Dendritic cell treated with granulocyte-macrophage colony-stimulating factor and Interleukin-4, amounts not matched to agents 40 ng/mL and 50 ng/mL, for 4 days (primary cell): ENCODE measurements at regions not wholly inside any gene's neighbourhood (a gene's known extent, or its start where the extent isn't known, plus 50 kb on each side); places are given as distances from the start of the nearest gene placed in this dataset.

Experiments used
- H3K27ac Mint-ChIP-seq: one replicate; pipeline ENCODE4 v1.8.0; 2022; ENCODE audit warnings: mild to moderate bottlenecking, mixed read lengths
- H3K27me3 Mint-ChIP-seq: one replicate; pipeline ENCODE4 v1.8.0; 2022; ENCODE audit warnings: mild to moderate bottlenecking, mixed read lengths
- H3K36me3 Mint-ChIP-seq: one replicate; pipeline ENCODE4 v1.8.0; 2022; ENCODE audit warnings: low read depth, mixed read lengths
- H3K4me1 Mint-ChIP-seq: one replicate; pipeline ENCODE4 v1.8.0; 2022; ENCODE audit warnings: low read depth, mixed read lengths
- H3K4me3 Mint-ChIP-seq: one replicate; pipeline ENCODE4 v1.8.0; 2022; ENCODE audit warnings: mild to moderate bottlenecking, moderate library complexity, mixed read lengths
- H3K9me3 Mint-ChIP-seq: one replicate; pipeline ENCODE4 v1.8.0; 2022; ENCODE audit warnings: mixed read lengths
- intact Hi-C: fragments of 100-400 bp; cut with micrococcal nuclease; formaldehyde crosslinking; loops from one replicate; pipeline ENCODE4 v1.15.0; 2022

GRCh38 chr12:127565241-127565640, 701.7 kb upstream of the TMEM132C start:
- intact Hi-C loops: no loop called here
- H3K4me1 Mint-ChIP-seq: no peaks in the 10 kb centered on the region
- no peak overlapping the region for H3K4me3 Mint-ChIP-seq
- H3K27me3 Mint-ChIP-seq: no peaks in the 10 kb centered on the region
- no peak overlapping the region for H3K27ac Mint-ChIP-seq
- H3K9me3 Mint-ChIP-seq: peaks cover 44% of the 10 kb centered on the region
- H3K36me3 Mint-ChIP-seq: no peaks in the 10 kb centered on the region

GRCh38 chr12:127567531-127567930, 699.4 kb upstream of the TMEM132C start:
- Mint-ChIP-seq H3K27me3 (no peaks in the 10 kb centered on the region), H3K4me3 (no peak overlapping the region), H3K27ac (no peak overlapping the region), H3K36me3 (no peaks in the 10 kb centered on the region), H3K4me1 (no peaks in the 10 kb centered on the region), H3K9me3 (peaks cover 49% of the 10 kb centered on the region)
- intact Hi-C loops: no loop called here

- no peak overlapping the region for H3K4me3 Mint-ChIP-seq
- no peaks in the 10 kb centered on the region for H3K4me1 Mint-ChIP-seq
- no peaks in the 10 kb centered on the region for H3K27me3 Mint-ChIP-seq
- no peak overlapping the region for H3K27ac Mint-ChIP-seq
- intact Hi-C loops: no loop called here
- H3K36me3 Mint-ChIP-seq: no peaks in the 10 kb centered on the region
- H3K9me3 Mint-ChIP-seq: peaks cover 30% of the 10 kb centered on the region
Measured at GRCh38 chr12:127570387-127570786, 696.6 kb upstream of the TMEM132C start.

- intact Hi-C loops: no loop called here
- Mint-ChIP-seq H3K9me3 (peaks cover 30% of the 10 kb centered on the region), H3K4me3 (no peak overlapping the region), H3K4me1 (no peaks in the 10 kb centered on the region), H3K27me3 (no peaks in the 10 kb centered on the region), H3K27ac (no peak overlapping the region), H3K36me3 (no peaks in the 10 kb centered on the region)
Measured at GRCh38 chr12:127570793-127571360, 696.1 kb upstream of the TMEM132C start.

GRCh38 chr12:127571578-127571977, 695.4 kb upstream of the TMEM132C start:
- no peak overlapping the region for H3K4me3 Mint-ChIP-seq
- intact Hi-C loops: no loop called here
- H3K4me1 Mint-ChIP-seq: no peaks in the 10 kb centered on the region
- H3K9me3 Mint-ChIP-seq: peaks cover 30% of the 10 kb centered on the region
- H3K27ac Mint-ChIP-seq: no peak overlapping the region
- H3K27me3 Mint-ChIP-seq: no peaks in the 10 kb centered on the region
- H3K36me3 Mint-ChIP-seq: no peaks in the 10 kb centered on the region

- intact Hi-C loops: no loop called here
- no peaks in the 10 kb centered on the region for H3K27me3 Mint-ChIP-seq
- no peak overlapping the region for H3K4me3 Mint-ChIP-seq
- H3K9me3 Mint-ChIP-seq: no peaks in the 10 kb centered on the region
- no peaks in the 10 kb centered on the region for H3K4me1 Mint-ChIP-seq
- H3K27ac Mint-ChIP-seq: no peak overlapping the region
- no peaks in the 10 kb centered on the region for H3K36me3 Mint-ChIP-seq
Measured at GRCh38 chr12:127579446-127579845, 687.5 kb upstream of the TMEM132C start.

GRCh38 chr12:127582074-127582473, 684.9 kb upstream of the TMEM132C start:
- intact Hi-C loops: no loop called here
- no peaks in the 10 kb centered on the region for H3K4me1 Mint-ChIP-seq

GRCh38 chr12:127583041-127583440, 683.9 kb upstream of the TMEM132C start:
- no peak overlapping the region for H3K4me3 Mint-ChIP-seq
- no peaks in the 10 kb centered on the region for H3K9me3 Mint-ChIP-seq
- intact Hi-C loops: no loop called here
- H3K36me3 Mint-ChIP-seq: no peaks in the 10 kb centered on the region
- no peak overlapping the region for H3K27ac Mint-ChIP-seq
- no peaks in the 10 kb centered on the region for H3K4me1 Mint-ChIP-seq
- no peaks in the 10 kb centered on the region for H3K27me3 Mint-ChIP-seq

More at GRCh38 chr12:127582074-127582473, 684.9 kb upstream of the TMEM132C start:
- H3K9me3 Mint-ChIP-seq: no peaks in the 10 kb centered on the region
- no peak overlapping the region for H3K4me3 Mint-ChIP-seq
- no peak overlapping the region for H3K27ac Mint-ChIP-seq
- H3K36me3 Mint-ChIP-seq: no peaks in the 10 kb centered on the region
- no peaks in the 10 kb centered on the region for H3K27me3 Mint-ChIP-seq

GRCh38 chr12:127588249-127588648, 678.7 kb upstream of the TMEM132C start:
- no peaks in the 10 kb centered on the region for H3K36me3 Mint-ChIP-seq
- no peak overlapping the region for H3K4me3 Mint-ChIP-seq
- no peak overlapping the region for H3K27ac Mint-ChIP-seq
- H3K4me1 Mint-ChIP-seq: no peaks in the 10 kb centered on the region
- intact Hi-C loops: no loop called here
- no peaks in the 10 kb centered on the region for H3K27me3 Mint-ChIP-seq
- H3K9me3 Mint-ChIP-seq: no peaks in the 10 kb centered on the region

GRCh38 chr12:127589541-127589940, 677.4 kb upstream of the TMEM132C start:
- no peaks in the 10 kb centered on the region for H3K27me3 Mint-ChIP-seq
- H3K36me3 Mint-ChIP-seq: no peaks in the 10 kb centered on the region
- no peaks in the 10 kb centered on the region for H3K9me3 Mint-ChIP-seq
- H3K4me3 Mint-ChIP-seq: no peak overlapping the region
- no peaks in the 10 kb centered on the region for H3K4me1 Mint-ChIP-seq
- no peak overlapping the region for H3K27ac Mint-ChIP-seq
- intact Hi-C loops: no loop called here

GRCh38 chr12:127590868-127591267, 676.1 kb upstream of the TMEM132C start:
- Mint-ChIP-seq H3K27me3 (no peaks in the 10 kb centered on the region), H3K9me3 (no peaks in the 10 kb centered on the region), H3K27ac (no peak overlapping the region), H3K4me3 (no peak overlapping the region), H3K4me1 (no peaks in the 10 kb centered on the region), H3K36me3 (no peaks in the 10 kb centered on the region)
- intact Hi-C loops: no loop called here

GRCh38 chr12:127592245-127592644, 674.7 kb upstream of the TMEM132C start:
- Mint-ChIP-seq H3K36me3 (no peaks in the 10 kb centered on the region), H3K9me3 (no peaks in the 10 kb centered on the region), H3K27me3 (no peaks in the 10 kb centered on the region), H3K27ac (no peak overlapping the region), H3K4me1 (no peaks in the 10 kb centered on the region), H3K4me3 (no peak overlapping the region)
- intact Hi-C loops: no loop called here

- no peak overlapping the region for H3K27ac Mint-ChIP-seq
- H3K4me1 Mint-ChIP-seq: no peaks in the 10 kb centered on the region
Measured at GRCh38 chr12:127594351-127594970, 672.5 kb upstream of the TMEM132C start.

GRCh38 chr12:127595506-127595905, 671.5 kb upstream of the TMEM132C start:
- no peaks in the 10 kb centered on the region for H3K27me3 Mint-ChIP-seq
- H3K9me3 Mint-ChIP-seq: no peaks in the 10 kb centered on the region
- no peak overlapping the region for H3K4me3 Mint-ChIP-seq
- no peaks in the 10 kb centered on the region for H3K36me3 Mint-ChIP-seq
- no peak overlapping the region for H3K27ac Mint-ChIP-seq
- intact Hi-C loops: no loop called here
- H3K4me1 Mint-ChIP-seq: no peaks in the 10 kb centered on the region

More at GRCh38 chr12:127594351-127594970, 672.5 kb upstream of the TMEM132C start:
- no peak overlapping the region for H3K4me3 Mint-ChIP-seq
- no peaks in the 10 kb centered on the region for H3K9me3 Mint-ChIP-seq
- no peaks in the 10 kb centered on the region for H3K27me3 Mint-ChIP-seq
- intact Hi-C loops: no loop called here
- H3K36me3 Mint-ChIP-seq: no peaks in the 10 kb centered on the region

- H3K36me3 Mint-ChIP-seq: no peaks in the 10 kb centered on the region
- H3K4me1 Mint-ChIP-seq: no peaks in the 10 kb centered on the region
- H3K4me3 Mint-ChIP-seq: no peak overlapping the region
- H3K9me3 Mint-ChIP-seq: no peaks in the 10 kb centered on the region
- intact Hi-C loops: no loop called here
- no peaks in the 10 kb centered on the region for H3K27me3 Mint-ChIP-seq
- H3K27ac Mint-ChIP-seq: no peak overlapping the region
Measured at GRCh38 chr12:127596891-127597290, 670.1 kb upstream of the TMEM132C start.
